ENCODE measurements at regions not wholly inside any gene's neighbourhood (a gene's known extent, or its start where the extent isn't known, plus 50 kb on each side); places are given as distances from the start of the nearest gene placed in this dataset.

DNA sequence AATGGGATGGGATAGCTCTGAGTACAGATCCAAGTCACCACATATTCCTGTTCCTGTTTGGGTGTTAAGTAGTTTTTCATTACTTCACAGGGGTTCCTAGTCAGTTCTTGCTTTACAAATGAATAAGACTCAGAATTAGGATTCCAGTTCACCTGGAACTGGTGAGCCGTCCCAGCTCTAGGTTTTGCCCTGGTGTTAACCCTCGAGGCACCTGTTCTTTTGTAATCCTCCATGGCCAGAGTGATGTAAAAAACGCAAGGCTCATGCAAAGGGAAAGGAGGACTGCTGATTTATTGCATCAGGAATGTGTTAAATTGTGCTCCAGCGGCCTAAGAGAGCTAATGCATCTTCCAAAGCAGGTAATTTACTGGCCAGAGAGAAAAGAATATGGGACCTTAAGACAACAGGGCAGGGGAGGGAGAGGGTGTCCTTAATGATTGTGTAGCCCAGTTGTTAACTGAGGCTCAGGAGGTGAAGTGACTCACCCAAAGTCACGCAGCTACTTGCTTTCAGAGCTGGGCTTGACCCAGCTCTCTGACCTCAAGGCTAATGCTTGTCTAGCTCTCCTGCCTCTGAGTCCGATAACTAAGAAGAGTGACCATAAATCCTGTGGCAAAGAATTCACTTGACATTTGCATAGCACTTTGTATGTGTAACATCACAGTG lies 70.5 kb downstream of the DMRT2 start:
- ATAC-seq (no peak), DNase-seq (ENCODE audit: low read depth, low spot score) (no peak)
- no peak overlapping the region for H2AFZ ChIP-seq (ENCODE audit: low read depth, low read length, poor library complexity, severe bottlenecking)
- ChIA-PET POLR2A (no interaction called here), RAD21 (ENCODE audit: low non-redundant PET in 1 of 2, low total read pairs in 2 of 2, uncharacterized antibody in 2 of 2, unreplicated experiment in 2 of 2) (no interaction called here), CTCF (no interaction called here)
- no peaks in the 10 kb centered on the region for H3K36me3 ChIP-seq (ENCODE audit: control insufficient read depth in 1 of 2, insufficient read depth in 2 of 2, low read length in 2 of 2)
- no peak overlapping the region for H3K4me3 ChIP-seq (replicated peaks in 1 of 2; ENCODE audit: low read depth in 1 of 2, low read length in 2 of 2)
- H3K4me1 ChIP-seq (ENCODE audit: control insufficient read depth in 1 of 2, insufficient read depth in 2 of 2, low read length in 2 of 2), result no peaks in the 10 kb centered on the region
- intact Hi-C loops (cut with micrococcal nuclease), result no loop called here
- TF ChIP-seq TCF7L2 (IDR thresholded peaks at IDR 0.05; ENCODE audit: borderline replicate concordance, extremely low read depth, insufficient read depth, insufficient read length) (no peak), ATF3 (IDR thresholded peaks at IDR 0.05) (no peak), EZH2phosphoT487 (IDR thresholded peaks at IDR 0.05; ENCODE audit: borderline replicate concordance) (no peak), POLR2AphosphoS5 (IDR thresholded peaks at IDR 0.05; ENCODE audit: low read depth, low read length) (no peak), FOSL1 (IDR thresholded peaks at IDR 0.05; ENCODE audit: low read depth) (no peak), MAX (IDR thresholded peaks at IDR 0.05) (no peak), CTCF (IDR thresholded peaks at IDR 0.05 in 2 of 3, conservative IDR thresholded peaks at IDR 0.05 in 1 of 3; ENCODE audit: borderline replicate concordance in 1 of 3, insufficient read depth in 1 of 3, low read depth in 2 of 3, low read length in 2 of 3) (no peak), ZFX (IDR thresholded peaks at IDR 0.05) (no peak), SRF (IDR thresholded peaks at IDR 0.05; ENCODE audit: low read depth) (no peak), YY1 (IDR thresholded peaks at IDR 0.05; ENCODE audit: extremely low read depth, insufficient replicate concordance, low read depth, low read length) (no peak), EGR1 (IDR thresholded peaks at IDR 0.05; ENCODE audit: low read depth) (no peak), EZH2 (IDR thresholded peaks at IDR 0.05) (no peak), SIN3A (IDR thresholded peaks at IDR 0.05; ENCODE audit: low read depth) (no peak), CEBPB (IDR thresholded peaks at IDR 0.05; ENCODE audit: low read depth) (no peak)
- TF ChIP-seq, protein P1, sequence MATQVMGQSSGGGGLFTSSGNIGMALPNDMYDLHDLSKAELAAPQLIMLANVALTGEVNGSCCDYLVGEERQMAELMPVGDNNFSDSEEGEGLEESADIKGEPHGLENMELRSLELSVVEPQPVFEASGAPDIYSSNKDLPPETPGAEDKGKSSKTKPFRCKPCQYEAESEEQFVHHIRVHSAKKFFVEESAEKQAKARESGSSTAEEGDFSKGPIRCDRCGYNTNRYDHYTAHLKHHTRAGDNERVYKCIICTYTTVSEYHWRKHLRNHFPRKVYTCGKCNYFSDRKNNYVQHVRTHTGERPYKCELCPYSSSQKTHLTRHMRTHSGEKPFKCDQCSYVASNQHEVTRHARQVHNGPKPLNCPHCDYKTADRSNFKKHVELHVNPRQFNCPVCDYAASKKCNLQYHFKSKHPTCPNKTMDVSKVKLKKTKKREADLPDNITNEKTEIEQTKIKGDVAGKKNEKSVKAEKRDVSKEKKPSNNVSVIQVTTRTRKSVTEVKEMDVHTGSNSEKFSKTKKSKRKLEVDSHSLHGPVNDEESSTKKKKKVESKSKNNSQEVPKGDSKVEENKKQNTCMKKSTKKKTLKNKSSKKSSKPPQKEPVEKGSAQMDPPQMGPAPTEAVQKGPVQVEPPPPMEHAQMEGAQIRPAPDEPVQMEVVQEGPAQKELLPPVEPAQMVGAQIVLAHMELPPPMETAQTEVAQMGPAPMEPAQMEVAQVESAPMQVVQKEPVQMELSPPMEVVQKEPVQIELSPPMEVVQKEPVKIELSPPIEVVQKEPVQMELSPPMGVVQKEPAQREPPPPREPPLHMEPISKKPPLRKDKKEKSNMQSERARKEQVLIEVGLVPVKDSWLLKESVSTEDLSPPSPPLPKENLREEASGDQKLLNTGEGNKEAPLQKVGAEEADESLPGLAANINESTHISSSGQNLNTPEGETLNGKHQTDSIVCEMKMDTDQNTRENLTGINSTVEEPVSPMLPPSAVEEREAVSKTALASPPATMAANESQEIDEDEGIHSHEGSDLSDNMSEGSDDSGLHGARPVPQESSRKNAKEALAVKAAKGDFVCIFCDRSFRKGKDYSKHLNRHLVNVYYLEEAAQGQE (IDR thresholded peaks at IDR 0.05; ENCODE audit: low read depth), result no peak
- no peak overlapping the region for H3K9ac ChIP-seq (ENCODE audit: low read length)
- H3K4me2 ChIP-seq (ENCODE audit: low read length), result no peak overlapping the region
- H3K27me3 ChIP-seq (ENCODE audit: insufficient read depth, low read length), result no peaks in the 10 kb centered on the region
- no TSS peak for BruUV-seq (replicated peaks)
- H3K27ac ChIP-seq (ENCODE audit: low read depth, low read length), result no peak overlapping the region
- no peaks in the 10 kb centered on the region for H3K79me2 ChIP-seq (ENCODE audit: insufficient read depth, low read length)
- no peaks in the 10 kb centered on the region for H3K9me2 ChIP-seq (ENCODE audit: insufficient read depth)
- H3K9me3 ChIP-seq (ENCODE audit: control insufficient read depth in 1 of 2, insufficient read depth in 1 of 2, low read depth in 1 of 2, low read length in 2 of 2), result peaks cover 0 to 4% of the 10 kb centered on the region in 2 experiments; a peak in 2 of 4 replicates
- H4K20me1 ChIP-seq (ENCODE audit: insufficient read depth), result no peaks in the 10 kb centered on the region

All from HCT116 (cell line).